GM12864 (cell line): ENCODE measurements at regions not wholly inside any gene's neighbourhood (a gene's known extent, or its start where the extent isn't known, plus 50 kb on each side); places are given as distances from the start of the nearest gene placed in this dataset.

Source experiments
- DNase-seq: peaks from one replicate; pipeline ENCODE4 v3.0.0-alpha.2; 2011; ENCODE audit warnings: low read depth
- H3K4me3 ChIP-seq: 2 replicates; pipeline ENCODE4 v1.5.1; 2011; ENCODE audit warnings: mild to moderate bottlenecking, low read depth, low read length, control low read depth
- CTCF ChIP-seq: IDR thresholded peaks from 2 replicates; pipeline ENCODE4 v1.5.1; 2011; ENCODE audit warnings: low read depth, mild to moderate bottlenecking, moderate library complexity, low read length, control low read depth, inconsistent platforms; ENCODE audit errors: missing control alignments

GRCh38 chr1:204818998-204819397 lies 51.7 kb upstream of the NFASC start:
- no peak for DNase-seq
- H3K4me3 ChIP-seq, result no peak overlapping the region
- TF ChIP-seq CTCF, result no peak

- TF ChIP-seq CTCF, result no peak
- H3K4me3 ChIP-seq, result no peak overlapping the region
- DNase-seq, result no peak
Measured at GRCh38 chr1:204819495-204819894, 51.2 kb upstream of the NFASC start.
